ENCODE measurements at regions not wholly inside any gene's neighbourhood (a gene's known extent, or its start where the extent isn't known, plus 50 kb on each side); places are given as distances from the start of the nearest gene placed in this dataset.

DNA sequence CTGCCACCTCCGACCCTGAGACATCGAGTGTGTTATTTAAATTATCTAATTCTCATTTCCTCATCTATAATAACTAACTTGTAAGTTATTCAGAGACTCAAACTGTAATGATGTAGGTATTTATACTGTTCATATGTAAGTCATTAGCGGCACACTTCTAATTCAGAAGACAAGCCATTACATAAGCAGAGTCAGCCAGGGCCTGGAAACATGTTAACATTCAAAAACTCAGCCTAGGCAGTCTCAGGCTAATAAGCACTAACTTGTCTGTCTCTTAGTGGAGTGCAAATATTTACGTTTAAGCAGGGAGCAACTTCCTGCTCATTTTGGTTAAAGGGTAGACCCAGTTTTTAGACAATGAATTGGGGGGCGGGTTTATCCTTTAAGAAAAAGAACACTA, 598.4 kb downstream of the ACTL7B start:
- TF ChIP-seq, protein P1, sequence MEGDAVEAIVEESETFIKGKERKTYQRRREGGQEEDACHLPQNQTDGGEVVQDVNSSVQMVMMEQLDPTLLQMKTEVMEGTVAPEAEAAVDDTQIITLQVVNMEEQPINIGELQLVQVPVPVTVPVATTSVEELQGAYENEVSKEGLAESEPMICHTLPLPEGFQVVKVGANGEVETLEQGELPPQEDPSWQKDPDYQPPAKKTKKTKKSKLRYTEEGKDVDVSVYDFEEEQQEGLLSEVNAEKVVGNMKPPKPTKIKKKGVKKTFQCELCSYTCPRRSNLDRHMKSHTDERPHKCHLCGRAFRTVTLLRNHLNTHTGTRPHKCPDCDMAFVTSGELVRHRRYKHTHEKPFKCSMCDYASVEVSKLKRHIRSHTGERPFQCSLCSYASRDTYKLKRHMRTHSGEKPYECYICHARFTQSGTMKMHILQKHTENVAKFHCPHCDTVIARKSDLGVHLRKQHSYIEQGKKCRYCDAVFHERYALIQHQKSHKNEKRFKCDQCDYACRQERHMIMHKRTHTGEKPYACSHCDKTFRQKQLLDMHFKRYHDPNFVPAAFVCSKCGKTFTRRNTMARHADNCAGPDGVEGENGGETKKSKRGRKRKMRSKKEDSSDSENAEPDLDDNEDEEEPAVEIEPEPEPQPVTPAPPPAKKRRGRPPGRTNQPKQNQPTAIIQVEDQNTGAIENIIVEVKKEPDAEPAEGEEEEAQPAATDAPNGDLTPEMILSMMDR (IDR thresholded peaks at IDR 0.05; ENCODE audit: extremely low read depth in 1 of 2, insufficient read depth in 1 of 2, low read depth in 1 of 2, low read length in 2 of 2): no peak
- no peak for TF ChIP-seq POLR2AphosphoS5 (IDR thresholded peaks at IDR 0.05; ENCODE audit: insufficient read depth, low read depth, low read length)
- no peak for TF ChIP-seq POLR2A (IDR thresholded peaks at IDR 0.05; ENCODE audit: low read depth, low read length)
- no peak for TF ChIP-seq FOS (IDR thresholded peaks at IDR 0.05; ENCODE audit: borderline replicate concordance, insufficient read depth, low read length)
- no peak for TF ChIP-seq EZH2 (IDR thresholded peaks at IDR 0.05; ENCODE audit: borderline replicate concordance, low read depth, low read length, severe bottlenecking)
- TF ChIP-seq, protein P2, sequence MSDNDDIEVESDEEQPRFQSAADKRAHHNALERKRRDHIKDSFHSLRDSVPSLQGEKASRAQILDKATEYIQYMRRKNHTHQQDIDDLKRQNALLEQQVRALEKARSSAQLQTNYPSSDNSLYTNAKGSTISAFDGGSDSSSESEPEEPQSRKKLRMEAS (IDR thresholded peaks at IDR 0.05; ENCODE audit: insufficient read depth, insufficient read length): no peak
- TF ChIP-seq JUN (IDR thresholded peaks at IDR 0.05; ENCODE audit: borderline replicate concordance, insufficient read depth, insufficient read length, low read depth): no peak

Measured in endothelial cell of umbilical vein (primary cell).